SK-N-SH treated with all-trans-retinoic acid at 6 μM for 48 hours (cell line): ENCODE measurements at regions not wholly inside any gene's neighbourhood (a gene's known extent, or its start where the extent isn't known, plus 50 kb on each side); places are given as distances from the start of the nearest gene placed in this dataset.

Experiments used
- GLIS3 ChIP-seq: fragments of 250-450 bp; sonication (Bioruptor Pico); IDR thresholded peaks from 2 replicates; pipeline ENCODE4 v1.5.0; 2020; ENCODE audit warnings: mild to moderate bottlenecking, moderate library complexity
- ISL1 ChIP-seq: fragments of 250-450 bp; sonication (Bioruptor Pico); IDR thresholded peaks from 2 replicates; pipeline ENCODE4 v2.1.2; 2022; ENCODE audit warnings: mild to moderate bottlenecking, moderate library complexity
- RARB ChIP-seq: fragments of 250-450 bp; sonication (Bioruptor Pico); IDR thresholded peaks from 2 replicates; pipeline ENCODE4 v1.8.0; 2021; ENCODE audit warnings: mild to moderate bottlenecking, moderate library complexity
- ZFP3 ChIP-seq: fragments of 250-450 bp; sonication (Bioruptor Pico); IDR thresholded peaks from 2 replicates; pipeline ENCODE4 v1.5.0; 2020; ENCODE audit warnings: mild to moderate bottlenecking, moderate library complexity
- ZNF565 ChIP-seq: fragments of 450-650 bp; formaldehyde crosslinking; conservative IDR thresholded peaks from 2 replicates; pipeline ENCODE4 v1.5.0; 2020; ENCODE audit warnings: low read depth, mild to moderate bottlenecking, moderate library complexity

- TF ChIP-seq RARB (CRISPR knock-in tag) (no peak), ZFP3 (CRISPR knock-in tag) (no peak), ZNF565 (CRISPR knock-in tag) (no peak), ISL1 (CRISPR knock-in tag) (no peak), GLIS3 (CRISPR knock-in tag) (no peak)
Measured at GRCh38 chr4:116223040-116223732, 862.2 kb downstream of the TRAM1L1 start.
